ENCODE measurements at regions not wholly inside any gene's neighbourhood (a gene's known extent, or its start where the extent isn't known, plus 50 kb on each side); places are given as distances from the start of the nearest gene placed in this dataset.

DNA sequence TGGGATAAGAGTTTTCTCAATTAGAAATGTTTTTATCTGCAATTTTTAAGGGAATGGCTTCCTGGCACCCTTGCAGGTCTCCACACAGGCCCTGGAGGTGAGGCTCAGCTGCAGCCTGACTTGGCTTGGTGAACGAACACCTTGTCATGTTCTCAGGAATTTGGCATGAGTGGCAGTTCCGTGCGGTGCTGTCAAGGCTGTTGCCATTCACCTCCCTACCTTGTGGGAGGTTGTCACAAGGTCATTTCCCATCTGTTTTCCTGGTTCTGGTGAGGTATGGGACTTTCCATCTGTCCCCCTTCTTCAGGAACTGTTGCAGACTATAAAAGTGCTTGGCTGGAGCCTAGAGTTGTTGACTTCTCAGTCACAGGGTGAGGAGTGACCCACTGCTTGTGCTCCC, 82.9 kb downstream of the ELOVL4 start:
- peaks cover 8% of the 10 kb centered on the region for H3K4me1 ChIP-seq (ENCODE audit: control insufficient read depth, insufficient read depth, low read length)
- H3K9me3 ChIP-seq (ENCODE audit: control insufficient read depth, low read length) = no peaks in the 10 kb centered on the region
- H3K4me3 ChIP-seq (ENCODE audit: low read length) = no peak overlapping the region
- H3K36me3 ChIP-seq (ENCODE audit: control insufficient read depth, insufficient read depth, low read length) = no peaks in the 10 kb centered on the region
- no peaks in the 10 kb centered on the region for H3K27me3 ChIP-seq (ENCODE audit: control insufficient read depth, insufficient read depth, low read length)
- H3K9ac ChIP-seq (ENCODE audit: low read length) = no peak overlapping the region

DNA sequence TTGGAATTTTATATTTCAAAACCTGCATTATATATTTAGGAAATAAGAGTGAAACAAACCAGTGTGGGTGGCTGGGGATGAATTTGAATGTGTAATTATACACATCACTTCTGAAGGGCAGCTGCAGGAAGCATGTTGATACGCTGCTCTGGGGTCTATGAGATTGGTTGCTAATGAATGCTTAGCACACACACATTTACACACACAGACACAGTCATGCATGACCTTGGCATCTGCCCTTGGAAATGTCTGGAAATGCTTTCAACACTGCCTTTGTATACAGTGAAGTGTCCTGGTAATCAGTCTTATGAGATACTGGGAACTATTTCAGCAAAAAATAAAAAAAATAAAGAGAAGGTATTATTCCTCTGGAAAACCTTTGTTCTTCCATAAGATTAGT, 83.4 kb downstream of the ELOVL4 start:
- H3K4me1 ChIP-seq (ENCODE audit: control insufficient read depth, insufficient read depth, low read length) = peaks cover 8% of the 10 kb centered on the region
- H3K9me3 ChIP-seq (ENCODE audit: control insufficient read depth, low read length) = no peaks in the 10 kb centered on the region
- H3K4me3 ChIP-seq (ENCODE audit: low read length) = no peak overlapping the region
- no peaks in the 10 kb centered on the region for H3K36me3 ChIP-seq (ENCODE audit: control insufficient read depth, insufficient read depth, low read length)
- no peak overlapping the region for H3K9ac ChIP-seq (ENCODE audit: low read length)
- H3K27me3 ChIP-seq (ENCODE audit: control insufficient read depth, insufficient read depth, low read length) = no peaks in the 10 kb centered on the region

DNA sequence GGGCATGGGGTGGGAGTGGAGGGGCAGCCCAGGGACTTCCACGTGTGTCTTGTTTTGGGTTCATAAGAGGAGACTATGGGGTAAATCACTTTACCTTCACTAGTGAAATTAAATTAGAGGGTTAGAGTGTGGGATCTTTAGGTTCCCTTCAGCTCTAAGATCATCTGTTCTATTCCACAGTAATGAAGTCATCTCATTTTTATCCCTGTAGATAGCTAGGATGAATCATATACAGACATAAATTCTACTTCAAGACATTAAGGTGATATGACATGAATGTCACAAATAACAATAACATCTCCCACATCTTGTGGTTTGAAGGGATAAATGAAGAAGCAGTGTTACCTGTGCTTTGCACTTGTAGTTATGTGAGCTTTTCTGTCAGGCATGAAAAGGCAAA, 83.8 kb downstream of the ELOVL4 start:
- Histone ChIP-seq H3K9ac (ENCODE audit: low read length) (no peak overlapping the region), H3K4me3 (ENCODE audit: low read length) (no peak overlapping the region), H3K27me3 (ENCODE audit: control insufficient read depth, insufficient read depth, low read length) (no peaks in the 10 kb centered on the region), H3K4me1 (ENCODE audit: control insufficient read depth, insufficient read depth, low read length) (peaks cover 8% of the 10 kb centered on the region), H3K9me3 (ENCODE audit: control insufficient read depth, low read length) (no peaks in the 10 kb centered on the region), H3K36me3 (ENCODE audit: control insufficient read depth, insufficient read depth, low read length) (no peaks in the 10 kb centered on the region)

DNA sequence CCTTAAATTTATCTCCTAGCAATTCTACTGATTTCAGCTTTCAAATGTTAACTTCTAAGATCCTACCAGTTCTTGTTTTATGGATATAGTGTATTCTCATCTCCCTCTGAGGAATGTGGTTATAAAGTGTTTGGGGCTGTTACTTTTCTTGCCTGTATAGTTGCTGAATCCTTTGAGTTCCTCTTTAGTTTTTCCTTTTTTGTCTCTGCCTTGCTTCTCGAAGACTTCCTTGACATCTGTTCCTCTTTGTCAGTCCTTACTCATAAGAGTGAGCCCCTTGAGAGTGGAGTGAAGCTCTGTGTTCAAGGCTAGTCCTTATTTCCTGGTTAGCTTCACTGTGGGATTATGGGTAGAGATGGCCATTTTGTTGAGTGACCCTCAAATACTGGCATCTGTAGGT, 84.6 kb downstream of the ELOVL4 start:
- H3K9ac ChIP-seq (ENCODE audit: low read length) = no peak overlapping the region
- H3K9me3 ChIP-seq (ENCODE audit: control insufficient read depth, low read length) = no peaks in the 10 kb centered on the region
- no peak overlapping the region for H3K4me3 ChIP-seq (ENCODE audit: low read length)
- no peaks in the 10 kb centered on the region for H3K27me3 ChIP-seq (ENCODE audit: control insufficient read depth, insufficient read depth, low read length)
- no peaks in the 10 kb centered on the region for H3K4me1 ChIP-seq (ENCODE audit: control insufficient read depth, insufficient read depth, low read length)
- H3K36me3 ChIP-seq (ENCODE audit: control insufficient read depth, insufficient read depth, low read length) = no peaks in the 10 kb centered on the region

DNA sequence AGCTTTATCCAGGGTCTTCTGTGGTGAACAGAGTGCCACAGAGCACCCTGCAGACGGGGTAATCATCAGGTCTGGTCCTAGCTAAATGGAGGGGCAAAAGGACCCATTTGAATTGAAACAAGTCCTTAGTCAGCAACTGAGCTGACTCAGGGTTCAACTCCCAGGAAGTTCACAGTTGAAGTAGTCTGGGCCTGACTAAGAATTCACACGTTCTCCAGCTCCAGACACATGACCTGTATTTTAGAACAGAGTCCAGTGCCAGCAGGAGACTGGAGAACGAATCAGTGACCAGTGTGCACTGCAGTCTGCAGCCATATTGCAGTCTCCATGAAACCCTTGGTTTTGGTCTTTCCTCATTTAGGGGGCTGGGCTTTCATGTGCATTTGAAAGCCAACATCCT, 85.2 kb downstream of the ELOVL4 start:
- no peak overlapping the region for H3K9ac ChIP-seq (ENCODE audit: low read length)
- no peaks in the 10 kb centered on the region for H3K27me3 ChIP-seq (ENCODE audit: control insufficient read depth, insufficient read depth, low read length)
- no peaks in the 10 kb centered on the region for H3K36me3 ChIP-seq (ENCODE audit: control insufficient read depth, insufficient read depth, low read length)
- H3K4me3 ChIP-seq (ENCODE audit: low read length) = no peak overlapping the region
- no peaks in the 10 kb centered on the region for H3K9me3 ChIP-seq (ENCODE audit: control insufficient read depth, low read length)
- no peaks in the 10 kb centered on the region for H3K4me1 ChIP-seq (ENCODE audit: control insufficient read depth, insufficient read depth, low read length)

DNA sequence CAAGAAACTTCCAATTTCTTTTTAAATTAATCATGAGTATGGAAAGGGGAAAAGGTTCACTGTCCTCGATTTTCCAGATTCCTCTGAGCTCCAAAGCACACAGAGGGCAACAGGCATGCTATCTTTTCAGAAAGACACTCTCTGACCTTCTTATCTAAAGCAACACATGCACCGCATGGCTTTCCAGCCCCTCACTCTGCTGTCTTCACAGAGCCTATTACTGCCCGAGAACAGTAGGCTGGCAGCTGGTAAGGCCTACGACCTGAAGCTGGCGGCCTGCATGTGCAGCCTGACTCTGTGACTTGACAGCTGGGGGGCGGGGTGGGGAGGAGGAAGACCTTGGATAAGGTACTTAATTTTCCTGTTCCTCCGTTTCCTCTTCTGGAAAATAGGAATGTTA, 86.3 kb downstream of the ELOVL4 start:
- no peak overlapping the region for H3K4me3 ChIP-seq (ENCODE audit: low read length)
- no peak overlapping the region for H3K9ac ChIP-seq (ENCODE audit: low read length)
- H3K9me3 ChIP-seq (ENCODE audit: control insufficient read depth, low read length) = no peaks in the 10 kb centered on the region
- H3K27me3 ChIP-seq (ENCODE audit: control insufficient read depth, insufficient read depth, low read length) = no peaks in the 10 kb centered on the region
- H3K4me1 ChIP-seq (ENCODE audit: control insufficient read depth, insufficient read depth, low read length) = no peaks in the 10 kb centered on the region
- H3K36me3 ChIP-seq (ENCODE audit: control insufficient read depth, insufficient read depth, low read length) = no peaks in the 10 kb centered on the region

DNA sequence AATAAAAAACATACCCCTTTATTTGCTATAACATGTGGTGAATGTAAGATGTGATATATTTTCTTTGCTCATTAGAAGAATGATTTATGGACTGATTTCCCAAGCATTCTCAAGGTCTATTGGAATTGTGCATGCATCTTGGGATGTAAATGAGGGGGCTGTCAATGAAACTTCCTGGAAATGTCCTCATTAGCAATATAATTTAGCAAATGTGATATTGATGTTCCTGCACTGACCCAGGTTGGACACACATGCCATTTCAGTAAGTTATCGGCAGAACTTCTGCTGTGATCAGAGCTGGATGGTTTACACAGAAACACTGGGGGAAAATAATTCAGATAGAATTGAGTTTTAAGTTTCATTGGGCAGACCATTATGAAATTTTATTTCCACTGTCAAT, 99.9 kb downstream of the ELOVL4 start:
- Histone ChIP-seq H3K9me3 (ENCODE audit: control insufficient read depth, low read length) (no peaks in the 10 kb centered on the region), H3K9ac (ENCODE audit: low read length) (no peak overlapping the region), H3K4me3 (ENCODE audit: low read length) (no peak overlapping the region), H3K27me3 (ENCODE audit: control insufficient read depth, insufficient read depth, low read length) (no peaks in the 10 kb centered on the region), H3K36me3 (ENCODE audit: control insufficient read depth, insufficient read depth, low read length) (no peaks in the 10 kb centered on the region), H3K4me1 (ENCODE audit: control insufficient read depth, insufficient read depth, low read length) (no peaks in the 10 kb centered on the region)

DNA sequence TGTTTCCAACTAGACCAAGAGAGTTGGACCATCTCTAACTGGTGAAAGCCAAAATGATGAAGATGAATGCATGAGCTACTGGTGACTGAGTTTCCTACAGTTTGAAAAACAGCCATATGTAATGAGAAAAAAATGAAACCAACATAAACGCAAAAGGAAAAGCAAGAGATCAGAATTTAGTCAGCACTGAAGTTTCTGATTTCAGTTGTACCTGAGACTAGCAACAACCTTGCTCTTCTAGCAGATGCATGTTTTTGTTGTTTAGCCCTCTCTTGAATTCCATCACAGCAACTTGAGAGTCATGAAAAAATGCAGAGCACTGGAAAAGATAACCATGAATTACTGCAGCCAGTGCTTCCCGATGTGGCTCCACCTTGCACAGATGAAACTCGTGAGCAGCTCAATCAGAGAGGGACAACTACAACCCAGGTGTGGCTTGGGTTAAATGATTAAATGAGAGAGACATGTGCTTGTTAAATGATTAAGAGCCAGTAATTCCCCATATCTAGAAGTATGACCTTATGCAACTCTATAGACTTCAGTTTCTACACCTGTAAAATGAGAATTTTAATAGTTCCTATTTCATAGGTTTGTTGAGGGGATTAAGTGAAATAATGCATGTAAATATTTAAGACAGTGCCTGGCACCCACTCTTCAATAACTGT, 104.8 kb downstream of the ELOVL4 start:
- Histone ChIP-seq H3K4me1 (ENCODE audit: control insufficient read depth, insufficient read depth, low read length) (no peaks in the 10 kb centered on the region), H3K9me3 (ENCODE audit: control insufficient read depth, low read length) (no peaks in the 10 kb centered on the region), H3K27me3 (ENCODE audit: control insufficient read depth, insufficient read depth, low read length) (no peaks in the 10 kb centered on the region), H3K9ac (ENCODE audit: low read length) (no peak overlapping the region), H3K4me3 (ENCODE audit: low read length) (no peak overlapping the region), H3K36me3 (ENCODE audit: control insufficient read depth, insufficient read depth, low read length) (no peaks in the 10 kb centered on the region)

DNA sequence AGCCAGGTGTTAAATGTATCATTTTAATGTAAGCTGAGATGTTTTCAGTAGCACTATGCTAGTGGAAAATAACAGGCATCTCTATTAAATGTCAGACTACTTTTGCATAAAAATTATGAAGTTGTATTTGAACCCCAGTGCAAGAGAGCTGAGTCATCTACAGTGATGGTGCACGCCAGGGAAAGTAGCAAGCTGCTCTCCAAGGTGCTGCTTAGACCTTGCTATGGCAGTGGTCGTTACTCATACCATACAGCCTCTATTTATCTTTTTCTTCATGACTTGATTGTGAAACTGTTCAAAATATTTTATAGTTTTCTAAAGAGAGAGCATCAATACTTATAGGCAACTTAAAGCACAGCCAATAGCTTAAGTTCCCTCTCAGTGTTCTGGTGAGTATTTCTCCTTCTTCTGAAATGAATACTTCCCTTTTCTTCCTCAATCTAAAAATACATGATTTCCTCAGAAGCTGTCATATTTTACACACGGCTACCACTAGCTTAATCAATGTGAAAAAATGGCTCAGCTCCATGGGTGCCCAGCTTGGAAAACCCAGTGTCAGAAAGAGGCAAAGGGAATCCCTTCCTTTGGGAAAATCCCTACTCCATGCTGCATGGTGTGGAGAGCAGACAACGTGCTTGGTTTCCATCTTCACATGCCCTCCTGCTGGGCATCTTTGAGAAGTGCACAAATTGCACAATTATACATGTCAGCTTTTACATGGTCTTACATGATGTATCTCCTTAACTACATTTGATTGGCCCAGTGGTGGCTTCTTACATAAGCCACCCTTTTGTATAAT, 105.6 kb downstream of the ELOVL4 start:
- H3K4me1 ChIP-seq (ENCODE audit: control insufficient read depth, insufficient read depth, low read length) = no peaks in the 10 kb centered on the region
- H3K27me3 ChIP-seq (ENCODE audit: control insufficient read depth, insufficient read depth, low read length) = no peaks in the 10 kb centered on the region
- no peaks in the 10 kb centered on the region for H3K36me3 ChIP-seq (ENCODE audit: control insufficient read depth, insufficient read depth, low read length)
- H3K4me3 ChIP-seq (ENCODE audit: low read length) = no peak overlapping the region
- H3K9me3 ChIP-seq (ENCODE audit: control insufficient read depth, low read length) = no peaks in the 10 kb centered on the region
- no peak overlapping the region for H3K9ac ChIP-seq (ENCODE audit: low read length)

DNA sequence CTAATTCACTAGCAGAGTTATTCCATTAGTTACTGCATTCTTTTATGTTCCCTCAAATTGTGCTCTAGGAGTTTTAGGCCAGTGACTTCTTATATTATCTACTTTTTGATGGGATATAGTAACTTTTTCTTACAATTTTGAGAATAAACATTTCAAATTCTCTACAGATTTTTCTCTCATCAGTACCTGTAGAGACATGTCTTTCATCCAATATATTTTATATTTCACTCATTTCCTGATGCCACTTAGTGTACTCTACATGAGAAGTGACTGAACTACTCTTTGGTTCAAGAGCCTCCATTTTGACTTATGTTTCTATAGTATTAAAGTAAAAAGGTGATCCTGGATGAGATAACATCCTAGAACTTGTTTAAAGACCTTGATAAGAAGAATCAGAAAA, 108.5 kb downstream of the ELOVL4 start:
- Histone ChIP-seq H3K9ac (ENCODE audit: low read length) (no peak overlapping the region), H3K4me1 (ENCODE audit: control insufficient read depth, insufficient read depth, low read length) (no peaks in the 10 kb centered on the region), H3K9me3 (ENCODE audit: control insufficient read depth, low read length) (no peaks in the 10 kb centered on the region), H3K4me3 (ENCODE audit: low read length) (no peak overlapping the region), H3K27me3 (ENCODE audit: control insufficient read depth, insufficient read depth, low read length) (no peaks in the 10 kb centered on the region), H3K36me3 (ENCODE audit: control insufficient read depth, insufficient read depth, low read length) (no peaks in the 10 kb centered on the region)

DNA sequence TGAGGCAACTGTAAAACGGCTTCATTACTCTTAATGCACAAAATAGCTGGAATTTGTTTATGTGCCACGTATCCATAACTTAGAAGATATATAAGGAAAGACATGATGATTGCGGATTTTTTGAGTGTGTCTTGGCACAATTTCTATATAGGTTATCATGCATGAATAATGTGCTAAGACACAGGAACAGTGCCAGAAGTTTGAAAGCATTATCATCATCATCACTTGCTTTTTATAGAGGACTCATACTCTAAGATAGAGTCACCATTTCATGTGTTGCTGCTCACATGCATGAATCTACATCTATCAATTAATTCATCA, 113.4 kb downstream of the ELOVL4 start:
- no peaks in the 10 kb centered on the region for H3K27me3 ChIP-seq (ENCODE audit: control insufficient read depth, insufficient read depth, low read length)
- H3K4me3 ChIP-seq (ENCODE audit: low read length) = no peak overlapping the region
- H3K9me3 ChIP-seq (ENCODE audit: control insufficient read depth, low read length) = no peaks in the 10 kb centered on the region
- H3K36me3 ChIP-seq (ENCODE audit: control insufficient read depth, insufficient read depth, low read length) = no peaks in the 10 kb centered on the region
- H3K9ac ChIP-seq (ENCODE audit: low read length) = no peak overlapping the region
- no peaks in the 10 kb centered on the region for H3K4me1 ChIP-seq (ENCODE audit: control insufficient read depth, insufficient read depth, low read length)

DNA sequence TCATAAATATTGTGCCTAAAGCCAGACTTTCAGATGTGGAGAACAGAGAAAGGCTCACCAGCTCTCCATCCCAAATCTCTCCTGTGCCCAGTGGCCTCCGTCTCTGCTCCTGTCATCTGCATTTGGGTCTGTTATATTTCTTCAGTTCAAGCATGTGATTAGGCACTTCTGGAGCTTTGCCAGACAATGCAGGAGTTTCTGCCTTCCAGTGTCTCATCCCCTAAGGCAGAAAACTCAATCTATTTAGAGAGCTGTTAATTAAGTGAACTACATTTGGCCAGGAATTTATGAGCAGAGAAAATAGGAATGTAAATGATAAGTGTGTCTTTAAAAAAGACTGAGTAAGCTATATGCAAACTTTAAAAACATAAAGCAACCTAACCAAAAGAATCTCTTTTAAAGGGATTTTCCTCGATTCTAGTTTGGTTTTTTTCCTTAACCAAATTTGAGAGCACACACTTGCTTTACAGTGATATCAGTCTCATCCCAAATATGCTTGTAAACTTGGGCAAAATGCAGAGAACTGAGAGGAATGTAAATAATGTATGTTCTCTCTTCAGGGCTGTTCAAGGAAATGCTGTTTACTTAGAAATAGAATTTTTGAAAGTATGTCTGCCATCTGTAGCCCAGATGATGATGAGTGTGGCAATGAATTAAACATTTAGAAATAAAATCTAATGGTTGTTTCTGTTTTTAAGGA, 113.9 kb downstream of the ELOVL4 start:
- Histone ChIP-seq H3K4me1 (ENCODE audit: control insufficient read depth, insufficient read depth, low read length) (no peaks in the 10 kb centered on the region), H3K9me3 (ENCODE audit: control insufficient read depth, low read length) (no peaks in the 10 kb centered on the region), H3K36me3 (ENCODE audit: control insufficient read depth, insufficient read depth, low read length) (no peaks in the 10 kb centered on the region), H3K9ac (ENCODE audit: low read length) (no peak overlapping the region), H3K27me3 (ENCODE audit: control insufficient read depth, insufficient read depth, low read length) (no peaks in the 10 kb centered on the region), H3K4me3 (ENCODE audit: low read length) (no peak overlapping the region)

Data from mucosa of stomach (tissue), 1 donor.